ENCODE measurements at regions not wholly inside any gene's neighbourhood (a gene's known extent, or its start where the extent isn't known, plus 50 kb on each side); places are given as distances from the start of the nearest gene placed in this dataset.
"Not testable (repeated sequence)": the region's sequence is repeated elsewhere in the genome, so short reads cannot be mapped to it uniquely, and the experiment has no call there.

GRCh38 chr7:96819111-96819700 lies 109.6 kb upstream of the SEM1 start:
- DNase-seq (ENCODE audit: low spot score, unreplicated experiment): no peak
- Mint-ChIP-seq H3K27me3 (peaks cover 6% of the 10 kb centered on the region), H3K4me3 (ENCODE audit: low read depth) (no peak overlapping the region), H3K9me3 (ENCODE audit: low read depth) (peaks cover 2% of the 10 kb centered on the region), H3K27ac (no peak overlapping the region), H3K4me1 (ENCODE audit: low read depth) (no peaks in the 10 kb centered on the region), H3K36me3 (ENCODE audit: insufficient read depth) (no peaks in the 10 kb centered on the region)
- no peak for TF ChIP-seq CTCF (IDR thresholded peaks at IDR 0.05; ENCODE audit: unreplicated experiment)

- H3K4me3 Mint-ChIP-seq (ENCODE audit: low read depth); H3K36me3 Mint-ChIP-seq (ENCODE audit: insufficient read depth); H3K9me3 Mint-ChIP-seq (ENCODE audit: low read depth); H3K27me3 Mint-ChIP-seq; H3K4me1 Mint-ChIP-seq (ENCODE audit: low read depth); H3K27ac Mint-ChIP-seq; DNase-seq (ENCODE audit: low spot score, unreplicated experiment): not testable (repeated sequence)
These were observed 111.5 kb upstream of the SEM1 start for GRCh38 chr7:96821131-96821530.

DNA sequence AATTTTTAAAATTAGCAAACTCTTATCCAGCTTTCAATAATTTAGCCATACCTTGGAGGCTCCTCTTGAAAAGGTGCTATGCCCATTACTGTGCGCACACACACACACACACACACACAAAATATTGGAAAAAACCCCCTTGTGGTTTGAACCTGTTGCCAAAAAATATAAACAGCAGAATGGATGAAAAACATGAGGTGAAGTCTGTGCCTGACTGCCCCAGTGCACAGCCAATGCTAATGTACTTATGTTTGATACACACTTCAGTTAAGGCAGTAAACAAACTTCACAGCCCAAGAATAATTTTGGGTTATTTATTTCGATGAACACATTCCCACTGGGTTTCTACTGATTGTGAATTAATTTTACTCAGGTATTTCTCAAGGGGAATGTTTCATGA lies 113.2 kb upstream of the SEM1 start:
- H3K4me1 Mint-ChIP-seq (ENCODE audit: low read depth): no peaks in the 10 kb centered on the region
- H3K27ac Mint-ChIP-seq: no peak overlapping the region
- H3K4me3 Mint-ChIP-seq (ENCODE audit: low read depth): no peak overlapping the region
- H3K27me3 Mint-ChIP-seq: peaks cover 3% of the 10 kb centered on the region
- no peaks in the 10 kb centered on the region for H3K9me3 Mint-ChIP-seq (ENCODE audit: low read depth)
- TF ChIP-seq CTCF (IDR thresholded peaks at IDR 0.05; ENCODE audit: unreplicated experiment): no peak
- DNase-seq (ENCODE audit: low spot score, unreplicated experiment): no peak
- H3K36me3 Mint-ChIP-seq (ENCODE audit: insufficient read depth): no peaks in the 10 kb centered on the region

GRCh38 chr7:96823274-96823673 lies 113.6 kb upstream of the SEM1 start:
- Mint-ChIP-seq H3K27me3 (peaks cover 3% of the 10 kb centered on the region), H3K9me3 (ENCODE audit: low read depth) (no peaks in the 10 kb centered on the region), H3K4me3 (ENCODE audit: low read depth) (no peak overlapping the region), H3K27ac (no peak overlapping the region), H3K4me1 (ENCODE audit: low read depth) (no peaks in the 10 kb centered on the region), H3K36me3 (ENCODE audit: insufficient read depth) (no peaks in the 10 kb centered on the region)
- TF ChIP-seq CTCF (IDR thresholded peaks at IDR 0.05; ENCODE audit: unreplicated experiment): no peak
- no peak for DNase-seq (ENCODE audit: low spot score, unreplicated experiment)

DNA sequence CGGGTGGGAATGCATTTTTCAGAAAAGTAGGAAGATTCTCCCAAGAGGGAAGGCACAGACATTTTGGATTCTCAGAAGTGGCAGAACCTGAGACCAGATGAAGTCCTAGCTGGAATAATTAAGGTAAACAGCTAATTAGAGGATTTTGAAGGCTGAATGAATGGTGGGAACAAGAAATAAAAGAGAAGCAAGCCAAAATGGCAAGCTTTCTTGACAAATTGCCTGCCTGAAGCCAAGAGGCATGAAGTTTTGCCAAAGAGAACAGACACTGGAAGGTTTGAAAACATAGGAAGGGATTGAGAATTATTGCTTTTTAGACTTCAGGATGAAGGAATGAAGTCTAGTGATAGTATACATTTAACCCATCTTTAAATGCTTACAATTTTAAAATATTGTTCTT lies 115.0 kb upstream of the SEM1 start:
- H3K27me3 Mint-ChIP-seq: peaks cover 3% of the 10 kb centered on the region
- no peaks in the 10 kb centered on the region for H3K9me3 Mint-ChIP-seq (ENCODE audit: low read depth)
- no peak for TF ChIP-seq CTCF (IDR thresholded peaks at IDR 0.05; ENCODE audit: unreplicated experiment)
- no peak for DNase-seq (ENCODE audit: low spot score, unreplicated experiment)
- H3K36me3 Mint-ChIP-seq (ENCODE audit: insufficient read depth): no peaks in the 10 kb centered on the region
- H3K27ac Mint-ChIP-seq: no peak overlapping the region
- no peak overlapping the region for H3K4me3 Mint-ChIP-seq (ENCODE audit: low read depth)
- no peaks in the 10 kb centered on the region for H3K4me1 Mint-ChIP-seq (ENCODE audit: low read depth)

GRCh38 chr7:96825285-96825684 lies 115.6 kb upstream of the SEM1 start:
- Mint-ChIP-seq H3K4me1 (ENCODE audit: low read depth) (no peaks in the 10 kb centered on the region), H3K27me3 (no peaks in the 10 kb centered on the region), H3K9me3 (ENCODE audit: low read depth) (no peaks in the 10 kb centered on the region), H3K4me3 (ENCODE audit: low read depth) (no peak overlapping the region), H3K36me3 (ENCODE audit: insufficient read depth) (no peaks in the 10 kb centered on the region), H3K27ac (no peak overlapping the region)
- DNase-seq (ENCODE audit: low spot score, unreplicated experiment): no peak
- TF ChIP-seq CTCF (IDR thresholded peaks at IDR 0.05; ENCODE audit: unreplicated experiment): no peak

All from progenitor cell of endocrine pancreas (in vitro differentiated cells).